Esophagus mucosa (tissue), 1 donor: ENCODE measurements at regions not wholly inside any gene's neighbourhood (a gene's known extent, or its start where the extent isn't known, plus 50 kb on each side); places are given as distances from the start of the nearest gene placed in this dataset.
"Not testable (repeated sequence)": the region's sequence is repeated elsewhere in the genome, so short reads cannot be mapped to it uniquely, and the experiment has no call there.

ENCODE experiments used
- ATAC-seq: fragments of 200-7000 bp; cut with Tn5 transposase; one replicate; pipeline ENCODE4 v1.9.1; 2020
- donor health status: DM: yes; HTN: yes; CAD: no.

DNA sequence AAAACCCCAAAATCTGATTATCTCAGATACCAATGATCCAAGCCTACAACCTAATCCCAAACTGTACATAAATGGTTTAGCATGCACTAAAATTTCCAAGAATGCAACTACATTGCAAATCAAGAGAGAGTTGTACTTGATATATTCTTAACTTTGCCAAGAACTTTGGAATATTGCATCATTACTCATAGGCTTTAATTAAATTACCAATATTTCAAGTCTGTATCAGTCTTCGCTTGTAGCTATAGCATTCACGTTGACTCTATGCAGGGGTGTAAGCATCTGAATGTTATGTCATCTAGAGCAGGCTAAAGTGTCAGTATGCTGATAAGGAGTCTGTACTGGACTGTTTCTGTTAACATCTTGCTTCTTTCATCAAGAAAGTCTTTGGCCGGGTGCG is 56.3 kb downstream of the FOXI3 start:
- ATAC-seq, result no peak

DNA sequence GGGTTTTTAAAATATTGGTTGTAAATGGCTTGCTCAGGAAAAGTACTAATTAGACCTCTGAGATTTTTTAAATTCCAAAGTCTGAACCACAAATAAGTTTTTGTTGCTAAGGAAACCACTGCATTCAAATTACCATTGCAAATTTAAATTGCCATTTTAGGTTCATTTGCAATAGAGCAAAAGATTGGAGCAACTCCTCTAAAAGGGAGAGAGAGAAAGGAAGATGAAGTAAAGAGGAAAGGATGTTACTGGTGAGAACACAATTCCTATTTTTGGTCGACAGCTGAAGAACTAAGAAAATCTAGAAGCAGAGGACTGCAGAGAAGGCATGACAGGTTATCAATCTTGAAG is 74.9 kb downstream of the FOXI3 start:
- ATAC-seq, result no peak

DNA sequence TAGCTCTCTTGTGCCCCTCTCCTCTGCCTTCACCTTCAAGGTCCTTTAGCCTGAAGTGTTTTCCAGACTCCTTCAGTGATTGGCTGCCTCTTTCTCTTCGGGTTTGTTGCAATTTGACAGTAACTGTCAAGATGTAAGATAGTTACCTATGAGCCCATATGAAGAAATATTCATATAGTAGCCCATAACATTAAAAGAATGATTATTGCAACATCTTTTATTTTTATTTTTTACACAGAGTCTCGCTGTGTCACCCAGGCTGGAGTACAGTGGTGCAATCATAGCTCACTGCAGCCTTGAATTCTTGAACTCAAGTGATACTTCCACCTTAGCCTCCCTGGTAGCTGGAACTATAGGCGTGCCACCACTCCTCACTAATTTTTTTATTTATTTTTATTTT is 80.5 kb downstream of the FOXI3 start:
- no peak for ATAC-seq

DNA sequence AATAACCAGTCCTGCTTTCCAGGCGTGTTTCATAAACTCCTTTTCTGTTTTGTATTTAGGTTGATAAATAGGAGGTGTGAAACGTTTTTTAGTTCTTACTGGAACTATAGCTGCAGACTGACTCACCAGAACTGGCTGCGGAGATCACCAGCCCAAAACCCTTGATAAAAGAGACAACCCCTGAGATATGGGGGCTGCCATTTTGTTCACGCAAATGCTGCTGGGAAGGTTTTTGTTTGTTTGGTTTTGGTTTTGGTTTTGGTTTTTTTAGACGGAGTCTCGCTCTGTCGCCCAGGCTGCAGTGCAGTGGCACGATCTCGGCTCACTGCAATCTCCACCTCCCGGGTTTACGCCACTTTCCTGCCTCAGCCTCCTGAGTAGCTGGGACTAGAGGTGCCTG is 87.1 kb downstream of the FOXI3 start:
- ATAC-seq, result not testable (repeated sequence)

DNA sequence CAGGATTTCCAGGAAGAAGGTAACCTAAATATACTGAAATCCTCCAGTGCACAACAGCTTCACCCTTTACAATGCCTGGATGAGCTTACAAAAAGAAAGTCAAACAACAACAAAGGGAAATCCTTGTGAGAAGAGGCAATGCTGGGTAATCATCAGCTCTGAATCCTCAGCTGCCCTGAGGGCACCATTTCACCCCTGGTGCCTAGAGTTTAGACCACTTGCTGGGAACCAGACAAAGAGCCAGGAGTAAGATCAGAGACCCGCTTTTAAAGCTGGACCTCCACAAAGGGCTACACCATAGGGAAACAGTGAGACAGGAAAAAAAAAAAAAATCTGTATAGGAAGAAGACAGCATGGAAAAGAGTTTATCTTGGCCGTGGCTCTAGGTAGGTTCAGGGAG is 97.0 kb downstream of the FOXI3 start:
- ATAC-seq, result no peak

DNA sequence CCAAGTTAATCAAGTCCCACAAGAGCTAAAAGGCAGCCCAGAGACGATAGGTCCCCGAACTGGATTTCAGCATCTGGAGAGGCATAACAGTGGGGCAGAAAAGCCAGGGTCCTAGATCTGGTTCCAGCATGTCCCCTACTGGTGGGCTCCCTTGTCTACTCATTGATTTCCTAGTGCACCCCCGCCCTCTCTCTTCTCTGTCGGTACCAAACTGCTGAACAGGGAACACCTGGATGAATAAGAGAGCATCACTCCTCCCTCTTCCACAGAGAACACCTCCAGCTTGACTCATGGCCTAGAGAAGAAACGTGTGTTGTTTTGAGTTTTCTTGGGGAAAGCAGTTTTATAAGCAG is 101.3 kb downstream of the FOXI3 start:
- no peak for ATAC-seq

DNA sequence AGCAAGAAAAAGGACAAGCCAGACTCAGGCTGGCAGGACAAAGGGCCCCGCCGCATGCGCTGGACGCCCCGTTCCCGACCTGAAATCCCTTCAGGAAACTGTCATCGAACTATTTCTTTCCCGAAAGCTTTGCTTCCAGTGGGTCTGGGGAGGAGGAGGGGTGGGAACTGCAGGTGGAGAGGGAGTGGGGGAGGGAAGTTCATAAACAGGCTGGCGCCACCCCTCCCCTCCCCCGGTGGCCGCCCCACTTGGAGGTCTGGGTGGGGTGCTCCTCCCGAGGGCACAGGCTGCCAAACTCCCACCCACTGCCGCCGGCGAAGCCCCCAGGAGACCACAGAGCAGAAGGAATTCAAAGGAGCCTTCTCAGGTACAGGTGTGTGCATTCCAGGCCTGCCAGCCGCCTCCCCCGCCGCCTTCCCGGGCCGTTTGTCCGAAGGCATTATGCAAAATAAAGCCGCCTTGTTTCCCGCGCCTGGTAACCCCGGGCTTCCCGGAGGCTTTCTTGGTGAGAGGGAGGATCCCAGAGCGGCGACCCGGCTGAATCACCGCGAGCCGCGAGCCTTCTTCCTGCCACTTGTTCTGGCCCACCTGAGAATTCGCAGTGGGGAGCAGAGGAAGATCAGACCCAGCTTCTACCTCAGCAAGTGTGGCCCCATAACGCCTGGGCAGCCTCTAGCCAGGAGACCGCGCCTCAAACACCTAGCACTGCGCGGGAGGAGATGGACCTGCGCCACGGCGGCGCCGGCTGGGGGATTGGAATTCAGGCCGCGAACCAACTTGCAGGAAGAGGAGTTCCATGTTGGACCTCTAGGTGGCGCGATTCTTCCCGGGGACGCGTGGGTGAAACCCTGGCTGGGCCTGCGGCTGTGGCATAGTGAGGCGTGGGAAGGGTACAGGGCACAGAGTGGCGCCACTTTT is 101.9 kb downstream of the FOXI3 start:
- ATAC-seq, result peak; percentile 55

DNA sequence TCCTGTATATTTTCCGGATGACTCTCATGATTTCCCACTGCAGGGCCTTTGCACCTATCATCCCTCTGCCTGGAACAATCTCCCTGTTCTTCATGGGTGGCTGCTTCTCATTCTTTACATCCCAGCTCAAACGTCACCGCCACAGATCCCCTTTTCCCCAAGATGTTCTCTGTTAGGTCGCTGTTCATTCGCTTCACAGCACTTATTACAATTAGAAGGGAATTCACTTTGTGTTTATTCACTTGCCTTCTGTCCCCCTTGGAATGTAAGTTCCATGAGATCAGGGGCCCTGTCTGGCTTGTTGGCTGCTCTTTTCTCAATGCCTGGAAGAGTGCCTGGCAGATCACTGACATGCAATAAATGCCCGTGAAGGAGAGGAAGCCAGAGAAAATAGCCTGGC is 106.7 kb downstream of the FOXI3 start:
- no peak for ATAC-seq

DNA sequence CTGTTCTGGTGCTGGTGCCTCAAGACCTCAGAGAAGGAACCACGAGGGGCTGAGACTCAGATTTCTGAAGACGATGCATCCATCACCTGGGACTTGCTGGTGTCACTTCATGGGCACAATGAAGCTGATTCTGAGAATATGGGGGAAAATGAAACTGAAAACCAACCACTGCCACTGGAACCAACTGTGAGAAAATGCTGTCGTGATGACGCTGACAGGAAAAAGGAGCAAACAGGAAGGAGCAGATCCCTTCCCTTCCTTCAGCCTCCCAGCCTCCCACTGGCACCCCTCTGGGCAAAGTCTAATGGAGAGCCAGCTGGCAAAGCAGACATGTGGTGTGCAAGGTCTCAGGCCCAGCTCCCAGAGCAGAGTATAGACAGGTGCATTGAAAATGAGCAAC is 109.7 kb downstream of the FOXI3 start:
- ATAC-seq, result no peak

DNA sequence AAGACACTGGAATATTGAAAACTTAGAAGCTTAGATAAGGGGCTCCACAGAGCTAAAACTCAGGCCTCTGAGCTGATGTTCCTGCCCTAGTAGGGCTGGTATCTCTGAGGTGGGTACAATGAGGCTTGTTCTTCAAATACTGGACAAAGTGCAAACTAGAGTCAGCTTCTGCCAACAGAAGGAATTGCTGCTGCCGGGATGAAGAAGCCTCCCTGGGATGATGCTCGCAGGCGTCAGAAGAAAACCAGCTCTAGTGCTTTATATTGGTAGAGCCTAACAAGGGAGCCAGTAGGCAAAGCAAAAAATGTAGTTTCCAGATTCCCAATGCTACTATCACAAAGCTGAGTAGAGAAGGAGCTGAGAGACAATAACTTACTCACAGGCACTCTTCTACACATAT is 118.1 kb downstream of the FOXI3 start:
- ATAC-seq, result no peak

DNA sequence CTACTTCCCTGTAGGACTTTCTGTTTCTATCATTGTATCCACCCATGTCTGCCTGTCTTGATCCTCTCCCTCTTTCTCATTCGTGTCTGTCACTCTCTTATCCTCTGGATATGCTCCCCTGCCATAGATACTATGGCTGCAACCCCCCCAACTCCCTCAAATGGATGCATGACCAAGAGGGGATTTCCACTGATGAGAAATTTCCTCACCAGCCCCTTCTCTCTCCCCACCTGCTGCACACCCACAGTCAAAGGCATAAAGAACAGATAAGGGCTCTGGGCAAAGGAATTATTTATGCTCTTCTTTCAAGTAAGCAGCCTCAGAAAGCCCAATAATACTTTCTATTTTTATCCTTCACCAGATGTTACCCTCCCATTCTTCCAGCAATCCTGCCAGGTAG is 121.3 kb downstream of the FOXI3 start:
- ATAC-seq, result no peak

DNA sequence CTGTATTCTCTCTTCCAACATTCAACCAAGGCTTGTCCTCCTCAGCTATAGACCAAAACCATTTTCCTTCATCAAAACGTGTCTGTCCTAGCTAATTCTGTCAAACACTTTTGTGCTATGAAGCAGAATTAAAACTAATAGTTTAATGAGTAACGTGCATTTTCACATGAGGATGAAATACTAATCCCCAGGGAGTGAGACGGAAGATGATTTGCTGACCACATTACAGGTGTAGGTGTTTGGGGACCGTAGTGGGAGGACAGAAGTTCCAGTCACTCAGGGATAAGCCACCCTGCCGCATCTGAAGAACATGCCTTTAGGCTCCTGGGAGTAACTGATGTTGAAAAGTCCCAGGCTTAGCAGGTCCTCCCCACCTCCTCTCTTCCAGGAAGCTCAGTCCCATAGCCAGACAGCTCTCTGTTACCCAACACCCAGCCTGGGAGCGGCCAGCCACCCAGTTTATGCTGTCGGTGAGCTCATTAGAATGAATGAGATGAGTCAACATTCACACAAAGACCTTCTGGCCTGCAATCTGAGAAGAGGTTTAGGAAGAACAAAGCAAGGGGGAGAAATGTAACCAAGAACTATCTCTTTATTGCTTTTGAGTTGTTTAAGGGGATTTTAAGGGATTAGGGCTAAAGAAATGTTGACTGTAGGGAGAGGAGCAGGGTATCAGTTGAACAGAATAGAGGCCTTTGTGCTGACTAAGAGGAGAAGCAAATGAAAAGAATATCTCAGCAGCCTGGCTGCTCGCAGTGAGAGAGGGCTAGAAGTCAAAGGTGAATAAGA is 122.5 kb downstream of the FOXI3 start:
- peak; percentile 99 for ATAC-seq

DNA sequence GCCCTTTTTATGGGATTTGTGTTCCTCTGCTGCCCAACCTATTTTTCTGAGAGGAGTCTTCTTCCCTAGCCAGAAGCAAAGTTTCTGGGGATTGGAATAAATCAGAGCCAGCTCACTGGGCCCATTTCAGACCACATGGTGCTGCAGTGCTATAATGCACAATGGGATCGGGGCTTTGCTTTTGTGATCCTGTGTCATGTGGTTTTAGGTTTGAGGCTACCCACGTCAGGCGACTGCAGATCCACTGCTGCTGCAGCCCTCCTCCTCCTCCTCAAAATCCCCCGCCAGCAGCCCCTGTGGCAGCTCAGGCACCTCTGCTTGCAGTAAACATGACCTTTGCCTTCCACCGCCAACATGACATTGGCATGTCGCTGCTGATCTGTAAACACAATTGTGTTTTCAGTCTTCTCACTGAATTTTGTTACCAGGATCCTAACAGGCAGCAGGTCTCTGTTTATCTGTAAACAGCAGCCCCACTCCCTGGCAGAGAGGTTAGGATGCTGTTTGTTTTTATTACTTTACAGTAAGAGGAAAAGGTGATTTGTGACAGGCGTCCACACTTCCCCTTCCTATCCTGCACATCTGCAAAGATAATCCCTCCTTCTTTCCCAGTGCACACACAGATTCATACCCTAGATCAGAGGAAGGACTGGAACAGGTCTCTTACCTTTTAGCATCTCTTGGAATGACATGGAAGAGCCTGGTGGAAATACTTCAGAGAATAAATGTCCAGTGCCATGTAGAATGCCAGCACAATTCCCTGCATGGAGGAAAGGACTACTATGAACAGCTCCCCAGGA is 130.8 kb downstream of the FOXI3 start:
- no peak for ATAC-seq

DNA sequence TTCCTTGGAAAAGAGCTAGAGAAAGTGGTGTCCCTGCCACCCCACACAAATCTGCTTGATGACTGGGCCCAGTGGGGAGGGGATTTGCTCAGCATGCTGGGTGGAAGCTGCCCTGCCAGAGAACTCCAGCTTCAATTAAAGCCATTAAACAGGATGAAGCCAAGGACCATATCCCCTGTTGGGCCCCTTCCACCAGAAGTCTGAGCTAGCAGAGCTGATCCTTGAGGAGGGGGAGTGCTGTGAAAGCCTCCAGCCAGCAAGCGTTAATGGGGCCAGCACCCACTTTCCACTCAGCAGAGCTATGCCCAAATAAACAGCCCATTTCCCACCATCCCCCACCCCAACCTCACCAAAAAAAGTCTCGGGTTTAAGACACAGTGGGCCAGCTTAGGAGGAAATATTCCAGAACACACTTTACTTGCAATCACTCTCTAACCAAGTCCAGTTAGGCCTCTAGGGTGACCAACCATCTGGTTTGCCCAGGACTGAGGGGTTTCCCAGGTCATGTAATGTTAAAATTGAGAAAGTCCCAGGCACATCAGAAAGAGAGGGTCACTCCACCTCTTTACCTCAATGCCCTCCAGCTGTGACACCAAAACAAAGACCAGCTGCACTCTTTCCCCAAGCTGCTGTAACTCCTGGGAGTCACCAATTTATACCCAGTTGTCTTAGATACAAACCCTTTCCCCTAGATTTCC is 132.3 kb downstream of the FOXI3 start:
- no peak for ATAC-seq

DNA sequence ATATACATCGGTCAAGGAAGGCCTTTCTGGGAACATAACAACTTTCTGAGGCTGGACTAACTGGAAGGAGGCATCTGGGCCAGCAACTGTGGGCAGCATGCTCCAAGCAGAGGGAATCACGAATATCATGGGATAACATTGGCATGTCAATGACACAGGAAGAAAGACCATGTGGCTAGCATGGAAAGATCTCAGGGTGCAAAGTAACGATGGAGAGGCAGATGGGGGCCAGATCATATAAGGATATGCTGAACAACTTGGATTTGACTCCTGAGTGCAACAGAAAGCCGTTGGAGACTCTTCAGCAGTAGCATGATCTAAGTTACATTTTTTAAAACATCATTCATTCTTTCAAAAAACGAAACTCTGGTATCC is 133.6 kb downstream of the FOXI3 start:
- ATAC-seq, result no peak

DNA sequence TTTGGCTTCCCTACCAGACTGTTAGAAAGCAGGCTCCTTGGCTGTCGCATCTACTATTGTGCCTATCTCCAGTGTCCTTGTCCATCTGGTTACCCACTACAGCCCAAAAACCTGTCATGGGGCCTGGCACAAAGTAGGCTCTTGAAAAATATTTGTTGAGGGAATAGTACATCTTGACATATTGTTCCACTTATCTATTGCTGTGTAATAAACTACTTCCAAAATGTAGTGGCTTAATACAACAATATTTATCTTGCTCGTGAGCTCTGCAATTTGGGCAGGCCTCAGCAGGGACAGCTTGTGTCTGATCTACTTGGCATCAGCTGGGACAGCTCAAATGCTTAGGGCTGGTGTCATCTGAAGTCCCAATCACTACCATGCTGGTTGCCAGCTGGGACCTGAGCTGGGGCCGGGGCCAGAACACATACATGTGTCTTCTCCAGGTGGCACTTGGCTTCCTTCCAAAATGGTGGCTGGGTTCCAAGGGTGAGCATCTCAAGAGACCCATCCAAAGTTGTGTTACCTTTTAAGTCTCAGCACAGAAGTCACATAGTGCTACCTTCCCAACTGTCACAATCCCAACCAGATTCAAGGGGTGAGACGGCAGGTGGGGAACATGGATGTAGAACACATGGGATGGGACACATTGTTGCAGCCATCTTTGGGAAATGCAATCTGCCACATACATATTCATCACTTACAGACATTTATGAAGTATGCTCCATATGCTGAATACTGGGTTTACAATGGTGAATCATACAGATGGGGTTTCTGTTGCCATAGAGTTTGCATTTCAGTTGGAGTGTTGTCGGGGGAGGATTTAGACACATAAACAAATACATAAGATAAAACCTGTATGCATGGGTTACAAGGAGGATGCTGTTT is 134.2 kb downstream of the FOXI3 start:
- no peak for ATAC-seq

DNA sequence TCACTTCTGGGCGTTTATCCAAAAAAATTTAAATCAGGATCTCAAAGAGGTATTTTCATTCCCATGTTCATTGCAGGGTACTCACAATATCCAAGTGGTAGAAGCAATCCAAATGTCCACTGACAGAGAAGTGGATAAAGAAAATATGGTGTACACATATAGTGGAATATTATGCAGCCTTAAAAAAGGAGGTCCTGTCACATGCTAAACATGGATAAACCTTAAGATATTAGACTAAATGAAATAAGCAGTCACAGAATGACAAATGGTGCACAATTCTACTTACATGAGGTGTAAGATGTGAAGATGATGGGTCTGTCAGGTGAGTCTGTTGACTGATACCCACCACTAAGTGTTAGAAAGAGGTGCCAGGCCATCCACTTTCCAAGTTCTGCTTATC is 140.6 kb downstream of the THNSL2 start:
- ATAC-seq, result no peak

DNA sequence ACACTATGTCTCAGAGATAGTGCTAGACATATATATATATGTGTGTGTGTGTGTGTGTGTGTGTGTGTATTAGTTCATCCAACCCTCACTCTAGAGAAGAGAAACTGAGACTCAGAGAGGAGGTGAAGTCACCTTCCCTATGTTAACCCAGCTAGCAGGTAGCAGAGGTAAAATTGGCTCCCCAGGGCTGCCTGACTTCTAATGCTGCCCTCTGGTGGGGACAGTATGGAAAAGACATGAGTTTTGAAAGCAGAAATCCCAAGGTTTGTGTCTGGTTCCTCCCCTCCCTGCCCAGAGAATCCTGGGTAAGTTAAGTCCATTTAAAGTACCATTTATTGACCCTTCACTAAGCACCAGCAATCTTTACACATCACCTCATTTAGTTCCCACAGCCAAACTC is 137.7 kb downstream of the THNSL2 start:
- ATAC-seq, result peak; percentile 29

DNA sequence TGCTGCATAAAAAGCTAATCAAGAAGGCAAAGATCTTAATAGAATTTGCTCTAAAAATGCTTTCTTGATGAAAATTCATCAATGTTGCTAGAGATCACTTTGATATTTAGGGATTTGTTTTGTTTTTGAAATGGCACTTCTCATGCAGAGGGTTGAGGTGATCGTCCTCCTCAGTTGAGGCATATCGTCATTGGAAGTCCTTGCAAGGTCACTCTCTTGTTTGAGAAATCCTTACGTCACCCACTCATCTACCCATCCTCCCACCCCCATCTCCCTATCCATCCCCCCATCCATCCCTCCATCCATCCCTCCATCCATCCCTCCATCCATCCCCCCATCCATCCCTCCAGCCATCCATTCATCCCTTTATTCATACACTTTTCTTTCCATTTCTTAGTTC is 133.7 kb downstream of the THNSL2 start:
- no peak for ATAC-seq

DNA sequence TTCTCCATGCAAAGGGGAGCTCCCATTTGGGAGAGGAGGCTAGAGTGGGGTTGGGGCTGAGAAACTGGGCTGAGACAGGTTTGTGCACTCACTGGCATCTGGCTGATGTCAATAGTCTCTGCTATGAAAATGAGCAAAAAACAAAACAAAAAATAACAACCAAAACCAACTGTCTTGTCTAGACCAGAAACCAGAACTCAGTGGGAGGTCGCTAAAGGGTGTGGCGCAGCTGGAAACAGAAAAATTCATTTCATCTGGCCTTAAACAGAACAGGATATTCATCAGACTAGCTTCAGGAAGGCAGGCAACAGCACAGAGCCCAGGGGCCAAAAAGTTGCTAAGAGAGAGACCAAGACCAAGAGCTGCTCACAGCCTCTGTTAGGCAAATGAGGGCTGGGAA is 126.1 kb downstream of the THNSL2 start:
- ATAC-seq, result no peak

DNA sequence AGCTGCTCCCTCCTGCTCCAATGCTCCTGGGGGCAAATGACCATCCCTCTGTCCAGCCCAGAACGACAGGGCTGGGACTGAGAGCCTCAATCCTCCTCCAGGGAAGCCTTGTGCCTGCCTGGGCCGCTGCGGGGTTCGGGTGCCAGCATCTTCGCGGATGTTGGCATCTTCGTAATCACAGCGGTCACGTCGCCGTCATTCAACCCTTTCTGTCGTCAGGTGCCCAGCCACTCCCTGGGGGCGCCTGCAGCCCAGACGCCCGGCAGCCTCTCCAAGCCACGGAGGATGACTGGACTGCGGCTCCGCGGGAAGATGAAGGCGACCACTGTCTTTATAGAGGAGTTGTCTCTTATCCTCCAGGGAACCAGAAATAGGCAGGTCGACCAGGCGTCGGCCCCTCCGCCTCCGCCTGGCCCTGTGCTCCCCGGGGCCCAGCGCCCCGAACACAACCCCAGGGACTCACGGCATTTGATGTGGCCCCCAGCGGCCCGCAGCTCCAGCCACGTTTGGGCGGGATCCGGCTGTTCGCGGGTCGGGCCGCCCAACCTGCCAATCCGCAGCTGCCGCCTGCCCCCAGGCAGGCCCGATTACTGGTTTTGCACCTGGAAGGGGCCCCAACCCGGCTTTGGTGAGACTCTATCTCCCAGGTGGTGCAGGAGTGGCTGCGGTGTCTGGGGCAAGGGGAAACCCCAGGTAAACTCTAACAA is 113.9 kb downstream of the THNSL2 start:
- no peak for ATAC-seq
